ENCODE measurements at regions not wholly inside any gene's neighbourhood (a gene's known extent, or its start where the extent isn't known, plus 50 kb on each side); places are given as distances from the start of the nearest gene placed in this dataset.

DNA sequence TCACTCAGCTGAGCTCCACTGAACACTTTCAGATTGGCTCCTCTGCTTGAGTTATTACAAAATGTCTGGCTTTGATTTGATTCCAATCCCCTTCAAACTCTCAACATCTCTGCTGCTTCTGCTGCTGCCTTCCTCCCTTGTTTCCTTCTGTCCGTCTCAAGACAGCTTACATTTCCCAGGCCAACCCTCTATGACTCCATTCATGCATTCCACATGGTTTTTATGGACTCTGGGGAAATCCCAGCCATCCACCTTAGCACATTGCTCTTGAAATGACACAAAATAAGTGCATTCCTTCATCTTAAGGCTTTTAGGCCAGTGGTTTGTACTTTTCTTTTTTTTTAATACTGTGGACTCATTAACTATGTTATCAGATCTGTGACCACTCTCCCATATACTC, 68.5 kb upstream of the TMEM164 start:
- DNase-seq, result no peak

DNA sequence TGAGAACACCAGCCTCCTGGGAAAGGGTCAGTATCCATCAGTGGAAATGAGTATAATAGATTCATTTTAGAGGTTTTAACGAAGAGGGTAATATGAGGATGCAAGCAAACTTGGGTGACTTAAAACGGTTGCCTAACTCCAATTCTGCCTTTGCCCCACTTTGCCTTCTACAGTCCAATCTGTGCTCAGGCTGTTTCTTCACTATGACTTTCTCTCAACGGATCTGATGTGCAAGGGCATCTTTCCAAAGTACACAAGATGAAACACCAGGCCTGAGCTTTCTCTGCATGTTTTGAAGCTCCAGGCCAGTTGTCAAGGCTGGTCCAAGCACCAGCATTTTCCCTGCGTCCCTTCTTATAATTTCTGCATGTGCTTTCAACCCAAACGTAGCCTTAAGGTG, 68.0 kb upstream of the TMEM164 start:
- DNase-seq, result no peak

DNA sequence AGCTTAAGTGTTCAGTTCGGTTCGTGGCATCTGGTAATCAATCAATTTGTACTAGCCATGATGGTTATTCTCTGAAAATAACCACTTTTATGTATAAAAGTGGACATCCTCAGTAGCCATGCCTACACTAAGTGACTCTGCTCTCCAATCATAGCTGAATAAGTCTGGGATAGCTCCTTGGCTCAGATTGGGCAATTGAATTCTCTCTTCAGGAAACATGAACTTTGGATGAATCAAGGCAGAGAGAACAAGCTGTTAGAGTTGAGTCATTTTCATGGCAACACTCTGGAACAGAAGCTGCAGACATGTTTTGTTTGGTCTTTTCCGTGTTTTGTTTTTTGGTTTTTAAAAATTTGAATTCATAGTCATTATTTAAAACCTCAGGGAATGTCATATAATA, 66.8 kb upstream of the TMEM164 start:
- DNase-seq, result no peak

DNA sequence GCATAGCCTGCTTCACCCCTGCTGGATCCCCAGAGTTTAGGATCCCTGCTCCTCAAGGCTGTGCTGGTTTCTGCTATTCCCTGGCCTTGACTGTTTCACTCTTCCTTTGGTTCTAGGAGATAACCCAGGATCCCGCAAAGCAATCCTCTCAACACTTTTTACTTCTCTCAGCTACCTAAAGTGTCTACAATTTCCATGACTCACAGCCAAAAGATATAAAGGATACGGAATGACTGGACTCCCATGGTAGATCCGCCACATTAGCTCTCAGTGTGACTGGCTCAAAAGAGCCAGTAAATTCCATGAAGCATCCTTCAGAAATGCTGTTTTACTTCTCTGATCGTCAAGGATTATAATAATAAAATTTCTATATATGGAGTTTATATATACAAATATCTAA, 66.3 kb upstream of the TMEM164 start:
- no peak for DNase-seq

DNA sequence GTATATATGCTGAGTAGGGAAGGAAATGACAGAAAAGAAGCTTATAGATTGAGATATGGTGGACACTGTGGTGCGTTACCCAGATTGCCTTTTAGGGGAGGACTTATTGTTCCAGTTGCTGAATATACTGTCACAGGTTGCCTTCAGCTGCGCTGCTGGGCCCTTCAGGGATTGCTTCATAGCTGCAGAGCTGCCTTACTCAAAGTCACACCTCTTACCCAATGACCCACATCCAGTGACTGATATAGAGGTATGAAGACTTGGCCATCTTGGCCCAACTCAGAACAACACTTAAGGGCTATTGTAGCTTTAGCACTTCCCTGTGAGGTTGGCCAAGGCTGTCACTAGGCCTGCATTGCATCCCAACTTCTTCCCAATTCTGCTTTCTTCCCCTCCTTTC, 63.4 kb upstream of the TMEM164 start:
- no peak for DNase-seq

DNA sequence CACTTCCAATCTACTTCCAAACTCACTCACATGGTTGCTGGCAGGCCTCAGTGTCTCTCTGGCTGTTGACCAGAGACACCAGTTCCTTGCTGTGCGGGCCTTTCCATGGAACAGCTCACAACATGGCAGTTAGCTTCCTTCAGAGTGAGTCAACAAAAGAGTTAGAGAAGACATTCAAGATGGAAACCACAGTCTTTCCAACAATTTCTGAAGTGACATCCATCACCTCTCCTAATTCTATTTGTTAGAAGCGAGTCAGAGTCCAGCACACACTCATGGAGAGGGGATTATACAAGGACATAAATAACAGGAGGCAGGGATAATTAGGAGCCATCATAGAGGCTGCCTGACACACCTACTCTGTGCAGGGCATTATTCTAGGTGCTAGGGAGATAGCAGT, 62.5 kb upstream of the TMEM164 start:
- no peak for DNase-seq

DNA sequence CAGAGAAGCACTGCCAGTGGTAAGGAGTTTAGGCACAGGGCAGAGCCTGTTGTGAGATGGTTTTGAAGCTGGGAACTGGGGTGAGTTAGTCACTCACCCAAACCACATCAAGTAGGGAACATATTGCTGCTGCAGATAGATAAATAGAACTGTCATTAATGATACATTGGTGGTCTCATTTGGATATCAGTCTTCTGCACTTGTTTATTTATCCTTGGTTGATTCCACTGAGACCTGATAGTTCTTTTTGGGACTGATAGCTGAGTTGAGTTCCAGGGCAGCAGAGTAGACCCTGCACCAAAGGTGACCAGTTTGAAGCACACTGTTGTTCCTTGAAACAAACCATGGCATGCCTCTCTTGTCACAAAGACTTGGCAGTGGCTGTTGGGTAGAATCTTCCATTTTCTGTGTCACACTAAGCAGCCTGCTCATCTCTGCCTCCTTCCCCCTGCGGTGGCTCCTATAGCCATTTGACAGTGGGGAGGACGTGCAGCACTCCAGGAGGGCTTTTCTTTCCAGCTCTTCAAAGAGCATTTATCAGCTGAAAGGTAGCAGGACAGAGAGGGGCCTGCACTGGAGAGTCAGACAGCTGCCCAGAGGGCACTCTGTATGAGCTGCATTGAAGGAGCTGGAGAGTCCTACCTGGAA, 59.7 kb upstream of the TMEM164 start:
- no peak for DNase-seq

DNA sequence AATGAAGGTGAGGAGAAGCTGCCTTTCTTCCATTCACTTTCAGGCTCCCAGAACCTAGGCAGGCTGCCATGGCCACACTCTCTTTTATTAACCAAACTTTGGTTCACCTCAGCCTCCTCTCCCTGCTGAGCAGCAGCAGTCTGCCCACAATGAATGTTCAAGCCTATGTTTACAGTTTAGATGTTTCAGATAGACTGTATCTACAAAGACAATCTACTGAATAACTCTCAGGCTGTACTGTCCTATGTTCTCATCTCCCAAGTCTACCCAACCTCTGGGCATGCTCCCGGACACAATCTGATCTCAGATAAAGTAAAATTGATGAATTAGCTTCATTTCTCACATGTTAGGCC, 59.2 kb upstream of the TMEM164 start:
- DNase-seq, result no peak

DNA sequence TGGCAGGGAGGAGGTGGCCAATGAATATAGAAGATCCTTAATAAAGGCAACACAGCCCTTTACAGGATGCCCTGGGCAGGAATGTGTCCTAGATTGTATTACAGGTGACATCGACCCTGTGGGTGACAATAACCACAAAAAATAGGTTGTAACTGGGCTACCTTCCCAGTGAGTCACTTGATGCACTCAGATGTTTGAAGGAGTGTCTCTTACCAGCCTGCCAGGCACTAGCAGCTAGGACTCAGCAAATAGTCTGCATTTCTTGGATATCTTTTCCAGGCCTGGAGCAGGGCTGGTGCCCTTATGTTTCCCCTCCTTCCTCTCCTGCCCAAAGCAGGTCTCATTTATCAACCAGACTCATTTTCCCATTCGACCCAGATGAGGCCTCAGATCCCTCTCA, 50.9 kb upstream of the TMEM164 start:
- DNase-seq, result no peak

DNA sequence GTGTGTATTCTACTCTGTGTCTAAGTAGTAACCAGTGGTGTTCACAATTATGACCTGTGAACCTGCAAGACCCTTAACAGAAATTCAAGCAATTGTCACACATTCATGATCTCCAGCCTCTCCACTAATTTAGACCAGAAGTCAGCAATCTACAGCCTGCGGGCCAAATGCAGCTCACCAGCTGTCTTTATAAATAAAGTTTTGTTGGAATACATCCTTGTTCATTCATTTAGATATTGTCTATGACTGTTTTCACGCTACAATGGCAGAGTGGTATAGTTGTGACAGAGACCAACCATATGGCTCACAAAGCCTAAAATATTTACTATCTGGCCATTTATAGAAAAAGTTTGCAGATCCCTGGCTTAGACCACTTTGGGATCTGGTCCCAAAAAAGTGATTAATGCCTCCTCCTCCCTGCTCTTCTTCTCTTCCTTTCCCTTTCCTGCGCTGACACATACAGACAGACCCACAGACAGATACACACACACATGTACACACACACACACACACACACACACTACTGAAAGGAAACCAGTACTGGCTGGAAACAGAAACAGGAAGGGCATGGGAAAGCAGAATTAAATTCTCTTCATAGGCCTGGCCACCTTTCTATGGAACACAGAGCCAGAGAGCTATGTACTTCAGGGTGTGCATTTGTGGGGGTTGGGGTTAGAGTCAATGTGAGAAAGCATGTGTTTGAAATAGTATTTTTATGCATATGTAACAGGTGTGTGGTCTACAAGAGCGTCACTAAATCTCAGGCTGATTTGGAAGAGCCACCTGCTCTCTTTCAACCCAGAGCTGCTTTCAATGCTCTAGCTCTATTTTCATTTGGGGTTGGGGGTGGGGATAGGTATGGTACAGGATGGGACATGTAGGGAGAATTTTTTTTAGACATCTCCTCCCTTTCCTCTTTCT, 49.7 kb upstream of the TMEM164 start:
- DNase-seq, result no peak
